ENCODE measurements at regions not wholly inside any gene's neighbourhood (a gene's known extent, or its start where the extent isn't known, plus 50 kb on each side); places are given as distances from the start of the nearest gene placed in this dataset.

GRCh38 chr12:105716621-105717020 is 386.1 kb downstream of the C12orf75 start:
- no peak overlapping the region for H3K4me3 ChIP-seq (ENCODE audit: low read depth, low read length)
- H3K27me3 ChIP-seq (ENCODE audit: insufficient read depth, low read length), result no peaks in the 10 kb centered on the region
- H3K23ac ChIP-seq (ENCODE audit: low read length), result no peak overlapping the region
- H2BK5ac ChIP-seq (ENCODE audit: low read depth, low read length, poor library complexity), result no peak overlapping the region
- H3K79me1 ChIP-seq (ENCODE audit: low read length), result no peaks in the 10 kb centered on the region
- no peak overlapping the region for H3K4ac ChIP-seq (ENCODE audit: low read depth, low read length)
- no peak overlapping the region for H4K91ac ChIP-seq (ENCODE audit: low read depth, low read length)
- no peak overlapping the region for H3K14ac ChIP-seq (ENCODE audit: low read length)
- no peaks in the 10 kb centered on the region for H3K9me3 ChIP-seq (ENCODE audit: insufficient read depth, low read depth, low read length)
- H2AK5ac ChIP-seq (ENCODE audit: low read length), result no peak overlapping the region
- H4K8ac ChIP-seq (ENCODE audit: low read depth, low read length), result no peak overlapping the region
- no peak overlapping the region for H3K27ac ChIP-seq (ENCODE audit: low read depth, low read length)
- no CpG with 5 or more reads among the region's 5 CpGs for WGBS (ENCODE audit: extremely low coverage, insufficient coverage, insufficient read length)
- H2BK12ac ChIP-seq (ENCODE audit: low read length), result peak overlapping the region; percentile 6
- no peaks in the 10 kb centered on the region for H3K4me1 ChIP-seq (ENCODE audit: control insufficient read depth in 1 of 2, insufficient read depth in 2 of 2, low read length in 2 of 2)
- no peak overlapping the region for H3K18ac ChIP-seq (ENCODE audit: low read length)
- H3K79me2 ChIP-seq (ENCODE audit: control insufficient read depth, insufficient read depth, low read length, poor library complexity), result no peaks in the 10 kb centered on the region
- no peaks in the 10 kb centered on the region for H3K36me3 ChIP-seq (ENCODE audit: control insufficient read depth in 1 of 2, insufficient read depth in 2 of 2, low read length in 2 of 2)
- no peak overlapping the region for H3K9ac ChIP-seq (ENCODE audit: low read length)
- no peak for DNase-seq
- no peak overlapping the region for H3K4me2 ChIP-seq (ENCODE audit: low read length)
- no peak overlapping the region for H2BK120ac ChIP-seq (ENCODE audit: insufficient read depth, low read length, poor library complexity)
- no peak overlapping the region for H4K12ac ChIP-seq (ENCODE audit: low read depth, low read length)
- no peak overlapping the region for H2AFZ ChIP-seq (ENCODE audit: insufficient read depth, low read length, poor library complexity)

DNA sequence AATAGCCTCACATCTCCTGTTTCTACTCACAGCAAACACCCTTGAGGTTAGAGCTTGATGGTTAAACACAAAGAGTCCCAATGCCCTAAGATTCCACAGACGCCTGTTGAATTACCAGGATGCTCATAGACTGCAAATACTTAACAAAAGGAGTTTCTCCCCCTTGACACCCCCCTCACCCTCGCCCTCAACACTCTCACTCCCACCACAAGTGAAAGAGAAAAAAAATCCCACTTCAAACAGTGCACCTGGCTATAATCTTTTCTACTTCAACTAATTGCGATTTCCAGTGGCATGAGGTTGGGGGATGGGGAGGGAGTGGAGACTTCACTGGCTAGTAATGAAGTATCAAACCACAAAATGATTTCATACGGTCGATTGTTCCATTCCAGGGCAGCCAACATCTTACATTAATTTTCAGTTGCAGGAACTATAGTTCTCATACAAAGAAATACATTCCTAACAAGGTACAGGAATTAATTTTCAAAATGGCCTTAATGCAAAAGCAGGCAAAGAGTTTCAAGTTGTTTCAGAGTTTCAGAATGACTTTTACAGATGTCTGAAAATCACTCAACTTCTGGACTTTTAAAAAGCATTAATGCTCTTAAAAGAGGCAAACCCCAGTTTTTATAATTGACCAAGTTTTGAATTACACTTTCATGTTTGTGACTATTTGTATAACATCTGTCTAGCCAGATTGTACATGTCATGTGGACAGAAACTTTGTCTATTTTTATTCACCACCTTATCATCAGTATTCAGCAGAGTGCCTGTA is 390.7 kb downstream of the C12orf75 start:
- no peak overlapping the region for H3K18ac ChIP-seq (ENCODE audit: low read length)
- H2AFZ ChIP-seq (ENCODE audit: insufficient read depth, low read length, poor library complexity), result no peak overlapping the region
- no CpG with 5 or more reads among the region's 5 CpGs for WGBS (ENCODE audit: extremely low coverage, insufficient coverage, insufficient read length)
- H3K9ac ChIP-seq (ENCODE audit: low read length), result no peak overlapping the region
- no peaks in the 10 kb centered on the region for H3K27me3 ChIP-seq (ENCODE audit: insufficient read depth, low read length)
- H3K79me1 ChIP-seq (ENCODE audit: low read length), result no peaks in the 10 kb centered on the region
- no peak overlapping the region for H2AK5ac ChIP-seq (ENCODE audit: low read length)
- H3K9me3 ChIP-seq (ENCODE audit: insufficient read depth, low read depth, low read length), result no peaks in the 10 kb centered on the region
- no peak overlapping the region for H2BK5ac ChIP-seq (ENCODE audit: low read depth, low read length, poor library complexity)
- no peak overlapping the region for H3K23ac ChIP-seq (ENCODE audit: low read length)
- no peak overlapping the region for H3K4me3 ChIP-seq (ENCODE audit: low read depth, low read length)
- H4K12ac ChIP-seq (ENCODE audit: low read depth, low read length), result no peak overlapping the region
- H3K14ac ChIP-seq (ENCODE audit: low read length), result no peak overlapping the region
- no peak overlapping the region for H4K8ac ChIP-seq (ENCODE audit: low read depth, low read length)
- no peak overlapping the region for H3K27ac ChIP-seq (ENCODE audit: low read depth, low read length)
- no peaks in the 10 kb centered on the region for H3K4me1 ChIP-seq (ENCODE audit: control insufficient read depth in 1 of 2, insufficient read depth in 2 of 2, low read length in 2 of 2)
- H2BK120ac ChIP-seq (ENCODE audit: insufficient read depth, low read length, poor library complexity), result no peak overlapping the region
- H4K91ac ChIP-seq (ENCODE audit: low read depth, low read length), result no peak overlapping the region
- no peak overlapping the region for H3K4me2 ChIP-seq (ENCODE audit: low read length)
- H3K4ac ChIP-seq (ENCODE audit: low read depth, low read length), result no peak overlapping the region
- no peak overlapping the region for H2BK12ac ChIP-seq (ENCODE audit: low read length)
- DNase-seq, result no peak
- H3K36me3 ChIP-seq (ENCODE audit: control insufficient read depth in 1 of 2, insufficient read depth in 2 of 2, low read length in 2 of 2), result no peaks in the 10 kb centered on the region
- no peaks in the 10 kb centered on the region for H3K79me2 ChIP-seq (ENCODE audit: control insufficient read depth, insufficient read depth, low read length, poor library complexity)

GRCh38 chr12:105721891-105722290 is 391.4 kb downstream of the C12orf75 start:
- Histone ChIP-seq H3K23ac (ENCODE audit: low read length) (no peak overlapping the region), H2BK12ac (ENCODE audit: low read length) (no peak overlapping the region), H3K36me3 (ENCODE audit: control insufficient read depth in 1 of 2, insufficient read depth in 2 of 2, low read length in 2 of 2) (no peaks in the 10 kb centered on the region), H3K4me2 (ENCODE audit: low read length) (no peak overlapping the region), H3K18ac (ENCODE audit: low read length) (no peak overlapping the region), H4K8ac (ENCODE audit: low read depth, low read length) (no peak overlapping the region), H3K4me3 (ENCODE audit: low read depth, low read length) (no peak overlapping the region), H3K9ac (ENCODE audit: low read length) (no peak overlapping the region), H3K27me3 (ENCODE audit: insufficient read depth, low read length) (no peaks in the 10 kb centered on the region), H2BK5ac (ENCODE audit: low read depth, low read length, poor library complexity) (no peak overlapping the region), H2AK5ac (ENCODE audit: low read length) (no peak overlapping the region), H4K12ac (ENCODE audit: low read depth, low read length) (no peak overlapping the region), H2BK120ac (ENCODE audit: insufficient read depth, low read length, poor library complexity) (no peak overlapping the region), H3K14ac (ENCODE audit: low read length) (no peak overlapping the region), H4K91ac (ENCODE audit: low read depth, low read length) (no peak overlapping the region), H3K27ac (ENCODE audit: low read depth, low read length) (no peak overlapping the region), H3K4me1 (ENCODE audit: control insufficient read depth in 1 of 2, insufficient read depth in 2 of 2, low read length in 2 of 2) (no peaks in the 10 kb centered on the region), H3K4ac (ENCODE audit: low read depth, low read length) (no peak overlapping the region), H2AFZ (ENCODE audit: insufficient read depth, low read length, poor library complexity) (no peak overlapping the region), H3K79me2 (ENCODE audit: control insufficient read depth, insufficient read depth, low read length, poor library complexity) (no peaks in the 10 kb centered on the region), H3K79me1 (ENCODE audit: low read length) (no peaks in the 10 kb centered on the region), H3K9me3 (ENCODE audit: insufficient read depth, low read depth, low read length) (no peaks in the 10 kb centered on the region)
- DNase-seq, result no peak
- WGBS (ENCODE audit: extremely low coverage, insufficient coverage, insufficient read length), result no CpG with 5 or more reads among the region's 2 CpGs

- no peaks in the 10 kb centered on the region for H3K27me3 ChIP-seq (ENCODE audit: insufficient read depth, low read length)
- no peak overlapping the region for H3K9ac ChIP-seq (ENCODE audit: low read length)
- no peaks in the 10 kb centered on the region for H3K79me1 ChIP-seq (ENCODE audit: low read length)
- H4K12ac ChIP-seq (ENCODE audit: low read depth, low read length), result no peak overlapping the region
- no peak overlapping the region for H2BK12ac ChIP-seq (ENCODE audit: low read length)
- H2AFZ ChIP-seq (ENCODE audit: insufficient read depth, low read length, poor library complexity), result no peak overlapping the region
- no peak overlapping the region for H2AK5ac ChIP-seq (ENCODE audit: low read length)
- no peak overlapping the region for H3K23ac ChIP-seq (ENCODE audit: low read length)
- no peak overlapping the region for H3K4me3 ChIP-seq (ENCODE audit: low read depth, low read length)
- H3K14ac ChIP-seq (ENCODE audit: low read length), result no peak overlapping the region
- DNase-seq, result no peak
- no peaks in the 10 kb centered on the region for H3K9me3 ChIP-seq (ENCODE audit: insufficient read depth, low read depth, low read length)
- H3K4me1 ChIP-seq (ENCODE audit: control insufficient read depth in 1 of 2, insufficient read depth in 2 of 2, low read length in 2 of 2), result no peaks in the 10 kb centered on the region
- H2BK120ac ChIP-seq (ENCODE audit: insufficient read depth, low read length, poor library complexity), result no peak overlapping the region
- no peak overlapping the region for H3K18ac ChIP-seq (ENCODE audit: low read length)
- H3K4ac ChIP-seq (ENCODE audit: low read depth, low read length), result no peak overlapping the region
- no peaks in the 10 kb centered on the region for H3K79me2 ChIP-seq (ENCODE audit: control insufficient read depth, insufficient read depth, low read length, poor library complexity)
- H3K36me3 ChIP-seq (ENCODE audit: control insufficient read depth in 1 of 2, insufficient read depth in 2 of 2, low read length in 2 of 2), result no peaks in the 10 kb centered on the region
- H4K8ac ChIP-seq (ENCODE audit: low read depth, low read length), result no peak overlapping the region
- H3K27ac ChIP-seq (ENCODE audit: low read depth, low read length), result no peak overlapping the region
- H3K4me2 ChIP-seq (ENCODE audit: low read length), result no peak overlapping the region
- WGBS (ENCODE audit: extremely low coverage, insufficient coverage, insufficient read length), result no CpG with 5 or more reads among the region's 2 CpGs
- H2BK5ac ChIP-seq (ENCODE audit: low read depth, low read length, poor library complexity), result no peak overlapping the region
- H4K91ac ChIP-seq (ENCODE audit: low read depth, low read length), result no peak overlapping the region
These were observed 392.6 kb downstream of the C12orf75 start for GRCh38 chr12:105723066-105723465.
